Upper lobe of left lung (tissue), 4 donors: ENCODE measurements at regions not wholly inside any gene's neighbourhood (a gene's known extent, or its start where the extent isn't known, plus 50 kb on each side); places are given as distances from the start of the nearest gene placed in this dataset.

ENCODE experiments used
- POLR2A ChIP-seq, 4 donors: fragments of 450-650 bp; IDR thresholded peaks; one replicate each; pipeline ENCODE4 v1.5.1; 2016 to 2017; ENCODE audit warnings: antibody characterized with exemption in 4 of 4, mild to moderate bottlenecking in 2 of 4
- POLR2AphosphoS5 ChIP-seq, 2 donors: sonication (generic); formaldehyde crosslinking; IDR thresholded peaks; one replicate each; pipeline ENCODE4 v1.5.1; 2017; ENCODE audit warnings: antibody characterized with exemption in 2 of 2
- TF ChIP-seq, protein P1 (sequence below), 6 experiments: fragments of 450-650 bp in 4 of 6; fragments of 200-600 bp in 2 of 6; sonication (generic) in 2 of 6; IDR thresholded peaks; one replicate each; pipeline ENCODE4 v1.5.1; 2016 to 2019; ENCODE audit warnings: antibody characterized with exemption in 6 of 6

DNA sequence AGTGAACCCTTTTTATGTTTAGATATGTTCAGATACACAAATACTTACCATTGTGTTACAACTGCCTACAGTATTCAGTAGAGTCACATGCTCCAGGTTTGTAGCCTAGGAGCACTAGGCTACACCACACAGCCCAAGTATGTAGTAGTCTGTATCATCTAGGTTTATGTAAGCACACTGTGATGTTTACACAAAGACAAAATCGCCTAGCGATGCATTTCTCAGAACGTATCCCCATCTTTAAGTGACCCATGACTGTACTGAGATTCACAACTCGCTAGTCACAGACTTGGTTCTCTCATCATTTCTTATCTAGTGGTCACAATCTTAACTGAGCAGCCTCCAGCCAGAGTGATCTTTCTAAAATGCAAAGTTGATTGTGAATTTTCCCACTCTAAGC lies 119.2 kb downstream of the RASSF10 start:
- TF ChIP-seq, protein P1, sequence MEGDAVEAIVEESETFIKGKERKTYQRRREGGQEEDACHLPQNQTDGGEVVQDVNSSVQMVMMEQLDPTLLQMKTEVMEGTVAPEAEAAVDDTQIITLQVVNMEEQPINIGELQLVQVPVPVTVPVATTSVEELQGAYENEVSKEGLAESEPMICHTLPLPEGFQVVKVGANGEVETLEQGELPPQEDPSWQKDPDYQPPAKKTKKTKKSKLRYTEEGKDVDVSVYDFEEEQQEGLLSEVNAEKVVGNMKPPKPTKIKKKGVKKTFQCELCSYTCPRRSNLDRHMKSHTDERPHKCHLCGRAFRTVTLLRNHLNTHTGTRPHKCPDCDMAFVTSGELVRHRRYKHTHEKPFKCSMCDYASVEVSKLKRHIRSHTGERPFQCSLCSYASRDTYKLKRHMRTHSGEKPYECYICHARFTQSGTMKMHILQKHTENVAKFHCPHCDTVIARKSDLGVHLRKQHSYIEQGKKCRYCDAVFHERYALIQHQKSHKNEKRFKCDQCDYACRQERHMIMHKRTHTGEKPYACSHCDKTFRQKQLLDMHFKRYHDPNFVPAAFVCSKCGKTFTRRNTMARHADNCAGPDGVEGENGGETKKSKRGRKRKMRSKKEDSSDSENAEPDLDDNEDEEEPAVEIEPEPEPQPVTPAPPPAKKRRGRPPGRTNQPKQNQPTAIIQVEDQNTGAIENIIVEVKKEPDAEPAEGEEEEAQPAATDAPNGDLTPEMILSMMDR (IDR thresholded peaks at IDR 0.05): no peak
- TF ChIP-seq POLR2A (IDR thresholded peaks at IDR 0.05) (no peak), POLR2AphosphoS5 (IDR thresholded peaks at IDR 0.05) (no peak)
